Heart left ventricle (tissue), 16 donors: ENCODE measurements at regions not wholly inside any gene's neighbourhood (a gene's known extent, or its start where the extent isn't known, plus 50 kb on each side); places are given as distances from the start of the nearest gene placed in this dataset.

Experiments
- ATAC-seq, 4 donors: fragments of 200-7000 bp; cut with Tn5 transposase; one replicate each; pipeline ENCODE4 v1.9.1; 2020 to 2022; ENCODE audit warnings: moderate library complexity in 4 of 4, mild to moderate bottlenecking in 3 of 4, moderate number of reproducible peaks in 1 of 4
- DNase-seq, 5 donors: peaks; one replicate each; pipeline ENCODE4 v3.0.0-alpha.2; 2020
- H3K27ac ChIP-seq, 12 donors: fragments of 200-600 bp; sonication (generic) in 4 of 12; one replicate each; pipeline versions ENCODE4 v1.5.0 to v1.8.0; 2016 to 2022; ENCODE audit warnings: mild to moderate bottlenecking in 2 of 12
- H3K27me3 ChIP-seq, 9 donors: fragments of 200-600 bp; sonication (generic) in 2 of 9; one replicate each; pipeline versions ENCODE4 v1.5.1 to v1.8.0; 2016 to 2022; ENCODE audit warnings: mild to moderate bottlenecking in 3 of 9
- H3K36me3 ChIP-seq, 9 donors: fragments of 200-600 bp; sonication (generic) in 2 of 9; one replicate each; pipeline versions ENCODE4 v1.5.0 to v1.8.0; 2018 to 2022; ENCODE audit warnings: mild to moderate bottlenecking in 2 of 9
- H3K4me1 ChIP-seq, 12 donors: fragments of 200-600 bp; sonication (generic) in 4 of 12; one replicate each; pipeline versions ENCODE4 v1.5.0 to v1.8.0; 2016 to 2022; ENCODE audit warnings: mild to moderate bottlenecking in 3 of 12
- H3K4me3 ChIP-seq, 12 donors: fragments of 200-600 bp; sonication (generic) in 4 of 12; one replicate each; pipeline versions ENCODE4 v1.5.0 to v1.8.0; 2017 to 2022; ENCODE audit warnings: mild to moderate bottlenecking in 9 of 12, moderate library complexity in 4 of 12
- H3K9me3 ChIP-seq, 12 donors: fragments of 200-600 bp; sonication (generic) in 4 of 12; one replicate each; pipeline versions ENCODE4 v1.5.0 to v1.8.0; 2016 to 2022; ENCODE audit warnings: mild to moderate bottlenecking in 1 of 12
- CTCF ChIP-seq, 12 donors: fragments of 200-600 bp; sonication (generic) in 4 of 12; IDR thresholded peaks; one replicate each; pipeline versions ENCODE4 v1.5.0 to v1.8.0; 2018 to 2022; ENCODE audit warnings: antibody characterized with exemption in 12 of 12, mild to moderate bottlenecking in 5 of 12
- POLR2A ChIP-seq, 2 donors: fragments of 450-650 bp; IDR thresholded peaks; one replicate each; pipeline ENCODE4 v1.6.1; 2017; ENCODE audit warnings: antibody characterized with exemption in 2 of 2, mild to moderate bottlenecking in 2 of 2, moderate library complexity in 2 of 2
- WGBS, 4 donors: extraction: QIAGEN DNeasy Blood & Tissue Kit in 2 of 4; methylation state at CpG; one replicate each; pipeline versions ENCODE4 v1.1.5 to v1.1.7; 2013 to 2018; 5-methylcytosine and 5-hydroxymethylcytosine counted together
- intact Hi-C, 10 donors: fragments of 100-400 bp; cut with DNase I; formaldehyde crosslinking; loops; one replicate each; pipeline versions ENCODE4 v1.11.1 to v1.14.2; 2022
- donor health status: ischemic (EF 13 %, LVEDD 7.1; RV severe dilation, severe dysfunction).
- donor health status: healthy with polysubstance abuse.
- donor health status: DM: no; HTN: yes; CAD: no.
- donor health status: DM: no; HTN: no; CAD: no.
- donor health status: ischemic (EF 25% LVEDD 6.9; RV normal size, moderate dysfunction).
- donor health status: ischemic (EF 25% LVEDD 5.7; RV mildly dilated, moderate dysfunction).
- donor health status: healthy.
- donor health status: DM: yes; HTN: yes; CAD: no.
- donor health status: ischemic (EF 35%, LVEDD 5.7; RV mildly dilated, moderate dysfunction).
- donor health status: nonischemic (EF 11% LVEDD 7.7; RV severe dilation, severe dysfunction).
- donor health status: DM: yes; HTN: yes; CAD: no.
- donor health status: PGD.
- donor health status: ischemic (EF 29% LVEDD 5.4; RV normal size, mild dysfunction).
- donor health status: nonischemic (EF 23%, LVEDD 6.1; RV moderate dilation, normal function).

- intact Hi-C loops, result no loop called here
- no peak for DNase-seq
- WGBS, 4 donors, result 85 to 89% (median 86%) methylated on average over 4 of the region's 4 CpGs
Measured at GRCh38 chr2:116222793-116223192, 1591.7 kb upstream of the DDX18 start.

GRCh38 chr2:116223912-116224311 is 1590.6 kb upstream of the DDX18 start:
- Histone ChIP-seq H3K9me3 (peaks cover 0 to 18% (median 0%) of the 10 kb centered on the region in 12 donors), H3K36me3 (no peaks in the 10 kb centered on the region), H3K27ac (no peak overlapping the region), H3K4me1 (no peaks in the 10 kb centered on the region), H3K4me3 (no peak overlapping the region), H3K27me3 (no peaks in the 10 kb centered on the region)
- intact Hi-C loops, result no loop called here
- DNase-seq, result peak in 1 of 5 donors; percentile 55
- TF ChIP-seq CTCF (IDR thresholded peaks at IDR 0.05), result no peak
- TF ChIP-seq POLR2A (IDR thresholded peaks at IDR 0.05), result no peak
- ATAC-seq, result no peak
- WGBS, 4 donors, result 68 to 88% (median 84%) methylated on average over 2 to 4 of the region's 4 CpGs

More at GRCh38 chr2:116222793-116223192, 1591.7 kb upstream of the DDX18 start:
- H3K9me3 ChIP-seq, result peaks cover 0 to 17% (median 0%) of the 10 kb centered on the region in 12 donors
- no peaks in the 10 kb centered on the region for H3K36me3 ChIP-seq
- no peak for ATAC-seq
- no peak overlapping the region for H3K4me3 ChIP-seq
- H3K27me3 ChIP-seq, result no peaks in the 10 kb centered on the region
- H3K4me1 ChIP-seq, result no peaks in the 10 kb centered on the region
- no peak overlapping the region for H3K27ac ChIP-seq
- TF ChIP-seq POLR2A (IDR thresholded peaks at IDR 0.05) (no peak), CTCF (IDR thresholded peaks at IDR 0.05) (no peak)

GRCh38 chr2:116224610-116225009 is 1589.9 kb upstream of the DDX18 start:
- DNase-seq (no peak), ATAC-seq (peak in 1 of 4 donors; percentile 13)
- intact Hi-C loops, result no loop called here
- H3K36me3 ChIP-seq, result no peaks in the 10 kb centered on the region
- 80 to 84% (median 83%) methylated on average over 5 to 6 of the region's 6 CpGs for WGBS, 4 donors
- no peak overlapping the region for H3K27ac ChIP-seq
- no peaks in the 10 kb centered on the region for H3K4me1 ChIP-seq
- no peaks in the 10 kb centered on the region for H3K27me3 ChIP-seq
- peaks cover 0 to 18% (median 0%) of the 10 kb centered on the region in 12 donors for H3K9me3 ChIP-seq
- no peak overlapping the region for H3K4me3 ChIP-seq
- TF ChIP-seq CTCF (IDR thresholded peaks at IDR 0.05), result no peak
- no peak for TF ChIP-seq POLR2A (IDR thresholded peaks at IDR 0.05)

GRCh38 chr2:116238511-116238910 is 1576.0 kb upstream of the DDX18 start:
- no peaks in the 10 kb centered on the region for H3K27me3 ChIP-seq
- intact Hi-C loops, result no loop called here
- ATAC-seq (no peak), DNase-seq (no peak)
- no peaks in the 10 kb centered on the region for H3K4me1 ChIP-seq
- H3K9me3 ChIP-seq, result peaks cover 0 to 19% (median under 1%) of the 10 kb centered on the region in 12 donors
- H3K4me3 ChIP-seq, result no peak overlapping the region
- no peak for TF ChIP-seq POLR2A (IDR thresholded peaks at IDR 0.05)
- no peak for TF ChIP-seq CTCF (IDR thresholded peaks at IDR 0.05)
- H3K27ac ChIP-seq, result no peak overlapping the region
- no peaks in the 10 kb centered on the region for H3K36me3 ChIP-seq
